CD4-positive, alpha-beta memory T cell (primary cell): ENCODE measurements at regions not wholly inside any gene's neighbourhood (a gene's known extent, or its start where the extent isn't known, plus 50 kb on each side); places are given as distances from the start of the nearest gene placed in this dataset.

ENCODE experiments used
- CTCF ChIA-PET: fragments of 350-600 bp; sonication (Branson Sonifier 250); formaldehyde crosslinking; loops from one replicate; lab custom pipeline; 2021; ENCODE audit warnings: inconsistent platforms; ENCODE audit not compliant: partially characterized antibody; lab: Charles Lee
- POLR2A ChIA-PET: fragments of 350-600 bp; sonication (Branson Sonifier 250); formaldehyde crosslinking; loops from one replicate; lab custom pipeline; 2021; ENCODE audit not compliant: partially characterized antibody; lab: Charles Lee
- DNase-seq, 5 donors: peaks; one replicate each; pipeline versions ENCODE4 v3.0.0 to v3.0.0-alpha.2; 2020 to 2022; ENCODE audit warnings: mixed read lengths in 1 of 5
- H3K27ac ChIP-seq: one replicate; pipeline ENCODE4 v1.7.0; 2013; ENCODE audit warnings: low read depth, low read length
- H3K27me3 ChIP-seq: 2 replicates; pipeline ENCODE4 v1.7.0; 2013; ENCODE audit warnings: mild to moderate bottlenecking, low read length, moderate library complexity; ENCODE audit not compliant: insufficient read depth
- H3K36me3 ChIP-seq: 2 replicates; pipeline ENCODE4 v1.7.0; 2013; ENCODE audit warnings: mild to moderate bottlenecking, low read length, moderate library complexity; ENCODE audit not compliant: insufficient read depth
- H3K4me1 ChIP-seq: 2 replicates; pipeline ENCODE4 v1.7.0; 2013; ENCODE audit warnings: mild to moderate bottlenecking, low read length, moderate library complexity; ENCODE audit not compliant: insufficient read depth
- H3K4me3 ChIP-seq, 2 donors: one replicate each; pipeline ENCODE4 v1.7.0; 2013; ENCODE audit warnings: low read length in 2 of 2, mild to moderate bottlenecking in 1 of 2
- H3K9me3 ChIP-seq, 2 donors: one replicate each; pipeline ENCODE4 v1.7.0; 2013; ENCODE audit warnings: low read length in 2 of 2, control low read depth in 1 of 2; ENCODE audit not compliant: control insufficient read depth in 1 of 2
- H3K27ac Mint-ChIP-seq, 7 donors: one replicate each; pipeline ENCODE4 v1.8.0; 2020 to 2021; ENCODE audit warnings: mixed read lengths in 7 of 7, mild to moderate bottlenecking in 6 of 7, inconsistent platforms in 3 of 7, moderate library complexity in 3 of 7
- H3K27me3 Mint-ChIP-seq, 2 donors: one replicate each; pipeline ENCODE4 v1.8.0; 2020 to 2021; ENCODE audit warnings: mixed read lengths in 2 of 2
- H3K36me3 Mint-ChIP-seq, 2 donors: one replicate each; pipeline ENCODE4 v1.8.0; 2020 to 2021; ENCODE audit warnings: mixed read lengths in 2 of 2, inconsistent platforms in 1 of 2, mild to moderate bottlenecking in 1 of 2
- H3K4me1 Mint-ChIP-seq, 4 donors: one replicate each; pipeline ENCODE4 v1.8.0; 2020 to 2021; ENCODE audit warnings: mixed read lengths in 4 of 4, mild to moderate bottlenecking in 1 of 4
- H3K4me3 Mint-ChIP-seq, 8 donors: one replicate each; pipeline ENCODE4 v1.8.0; 2020 to 2021; ENCODE audit warnings: mixed read lengths in 8 of 8, mild to moderate bottlenecking in 7 of 8, moderate library complexity in 6 of 8, inconsistent platforms in 3 of 8
- H3K9me3 Mint-ChIP-seq, 8 donors: one replicate each; pipeline ENCODE4 v1.8.0; 2020 to 2021; ENCODE audit warnings: mixed read lengths in 8 of 8, mild to moderate bottlenecking in 5 of 8, inconsistent platforms in 3 of 8, moderate library complexity in 1 of 8
- intact Hi-C: fragments of 100-400 bp; cut with micrococcal nuclease; formaldehyde crosslinking; loops from one replicate; pipeline ENCODE4 v1.15.1; 2023

- H3K4me3 ChIP-seq: no peak overlapping the region
- ChIA-PET POLR2A (no interaction called here), CTCF (no interaction called here)
- Mint-ChIP-seq H3K27ac (no peak overlapping the region), H3K27me3 (no peaks in the 10 kb centered on the region), H3K9me3 (peaks cover 0 to 6% (median under 1%) of the 10 kb centered on the region in 8 donors), H3K4me1 (no peaks in the 10 kb centered on the region), H3K36me3 (no peaks in the 10 kb centered on the region), H3K4me3 (no peak overlapping the region)
- intact Hi-C loops: no loop called here
- H3K9me3 ChIP-seq: no peaks in the 10 kb centered on the region
- H3K27me3 ChIP-seq: no peaks in the 10 kb centered on the region
- no peak for DNase-seq
- no peaks in the 10 kb centered on the region for H3K4me1 ChIP-seq
- H3K27ac ChIP-seq: no peak overlapping the region
- no peaks in the 10 kb centered on the region for H3K36me3 ChIP-seq
These were observed 925.1 kb downstream of the OTOL1 start for GRCh38 chr3:162421721-162422120.

GRCh38 chr3:162428192-162428591, 931.6 kb downstream of the OTOL1 start:
- no peaks in the 10 kb centered on the region for H3K27me3 Mint-ChIP-seq
- CTCF ChIA-PET: no interaction called here
- no peak overlapping the region for H3K27ac ChIP-seq

GRCh38 chr3:162435750-162436149, 939.1 kb downstream of the OTOL1 start:
- Histone ChIP-seq H3K27me3 (no peaks in the 10 kb centered on the region), H3K4me1 (no peaks in the 10 kb centered on the region), H3K4me3 (no peak overlapping the region), H3K27ac (no peak overlapping the region), H3K9me3 (no peaks in the 10 kb centered on the region), H3K36me3 (no peaks in the 10 kb centered on the region)
- Mint-ChIP-seq H3K36me3 (no peaks in the 10 kb centered on the region), H3K4me1 (no peaks in the 10 kb centered on the region), H3K9me3 (peaks cover 0 to 36% (median 11%) of the 10 kb centered on the region in 8 donors), H3K4me3 (no peak overlapping the region), H3K27me3 (no peaks in the 10 kb centered on the region), H3K27ac (no peak overlapping the region)
- intact Hi-C loops: no loop called here
- ChIA-PET POLR2A (no interaction called here), CTCF (no interaction called here)
- DNase-seq: no peak

More at GRCh38 chr3:162428192-162428591, 931.6 kb downstream of the OTOL1 start:
- Mint-ChIP-seq H3K27ac (no peak overlapping the region), H3K4me3 (no peak overlapping the region), H3K4me1 (no peaks in the 10 kb centered on the region), H3K9me3 (peaks cover 2 to 32% (median 10%) of the 10 kb centered on the region in 8 donors), H3K36me3 (no peaks in the 10 kb centered on the region)
- Histone ChIP-seq H3K9me3 (no peaks in the 10 kb centered on the region), H3K27me3 (no peaks in the 10 kb centered on the region), H3K4me1 (no peaks in the 10 kb centered on the region), H3K36me3 (no peaks in the 10 kb centered on the region), H3K4me3 (no peak overlapping the region)
- POLR2A ChIA-PET: no interaction called here
- intact Hi-C loops: no loop called here
- no peak for DNase-seq

- H3K9me3 ChIP-seq: no peaks in the 10 kb centered on the region
- Mint-ChIP-seq H3K27ac (no peak overlapping the region), H3K36me3 (no peaks in the 10 kb centered on the region), H3K9me3 (peaks cover 0 to 39% (median 11%) of the 10 kb centered on the region in 8 donors), H3K4me1 (no peaks in the 10 kb centered on the region), H3K27me3 (no peaks in the 10 kb centered on the region), H3K4me3 (no peak overlapping the region)
- no peak overlapping the region for H3K4me3 ChIP-seq
- no peaks in the 10 kb centered on the region for H3K27me3 ChIP-seq
- ChIA-PET POLR2A (no interaction called here), CTCF (no interaction called here)
- DNase-seq: no peak
- no peaks in the 10 kb centered on the region for H3K4me1 ChIP-seq
- H3K36me3 ChIP-seq: no peaks in the 10 kb centered on the region
- no peak overlapping the region for H3K27ac ChIP-seq
- intact Hi-C loops: no loop called here
These were observed 940.2 kb downstream of the OTOL1 start for GRCh38 chr3:162436826-162437225.

- no peak for DNase-seq
- Mint-ChIP-seq H3K36me3 (no peaks in the 10 kb centered on the region), H3K4me1 (no peaks in the 10 kb centered on the region), H3K9me3 (peaks cover 0 to 34% (median 10%) of the 10 kb centered on the region in 8 donors), H3K27ac (no peak overlapping the region), H3K4me3 (no peak overlapping the region), H3K27me3 (no peaks in the 10 kb centered on the region)
- H3K4me3 ChIP-seq: no peak overlapping the region
- H3K9me3 ChIP-seq: no peaks in the 10 kb centered on the region
- ChIA-PET CTCF (no interaction called here), POLR2A (no interaction called here)
- no peak overlapping the region for H3K27ac ChIP-seq
- H3K36me3 ChIP-seq: no peaks in the 10 kb centered on the region
- intact Hi-C loops: no loop called here
- no peaks in the 10 kb centered on the region for H3K4me1 ChIP-seq
- H3K27me3 ChIP-seq: no peaks in the 10 kb centered on the region
These were observed 940.9 kb downstream of the OTOL1 start for GRCh38 chr3:162437480-162437879.

- H3K9me3 ChIP-seq: no peaks in the 10 kb centered on the region
- no peak overlapping the region for H3K27ac Mint-ChIP-seq
- no peaks in the 10 kb centered on the region for H3K4me1 ChIP-seq
- no peaks in the 10 kb centered on the region for H3K36me3 Mint-ChIP-seq
- no peak overlapping the region for H3K4me3 ChIP-seq
- H3K4me3 Mint-ChIP-seq: no peak overlapping the region
- no peak overlapping the region for H3K27ac ChIP-seq
- no peak for DNase-seq
- ChIA-PET POLR2A (no interaction called here), CTCF (no interaction called here)
- H3K36me3 ChIP-seq: no peaks in the 10 kb centered on the region
- no peaks in the 10 kb centered on the region for H3K27me3 ChIP-seq
- no peaks in the 10 kb centered on the region for H3K4me1 Mint-ChIP-seq
- H3K27me3 Mint-ChIP-seq: no peaks in the 10 kb centered on the region
- peaks cover 0 to 23% (median 5%) of the 10 kb centered on the region in 8 donors for H3K9me3 Mint-ChIP-seq
- intact Hi-C loops: no loop called here
These were observed 945.1 kb downstream of the OTOL1 start for GRCh38 chr3:162441716-162442115.

GRCh38 chr3:162443376-162443775, 946.8 kb downstream of the OTOL1 start:
- peaks cover 0 to 23% (median 7%) of the 10 kb centered on the region in 8 donors for H3K9me3 Mint-ChIP-seq
- DNase-seq: no peak
- Histone ChIP-seq H3K4me3 (no peak overlapping the region), H3K4me1 (no peaks in the 10 kb centered on the region), H3K36me3 (no peaks in the 10 kb centered on the region), H3K27ac (no peak overlapping the region), H3K9me3 (no peaks in the 10 kb centered on the region), H3K27me3 (no peaks in the 10 kb centered on the region)
- intact Hi-C loops: no loop called here
- H3K36me3 Mint-ChIP-seq: no peaks in the 10 kb centered on the region
- no peak overlapping the region for H3K4me3 Mint-ChIP-seq
- no peak overlapping the region for H3K27ac Mint-ChIP-seq
- no peaks in the 10 kb centered on the region for H3K4me1 Mint-ChIP-seq
- no peaks in the 10 kb centered on the region for H3K27me3 Mint-ChIP-seq
- ChIA-PET CTCF (no interaction called here), POLR2A (no interaction called here)

- no peaks in the 10 kb centered on the region for H3K36me3 Mint-ChIP-seq
- Histone ChIP-seq H3K36me3 (no peaks in the 10 kb centered on the region), H3K4me3 (no peak overlapping the region), H3K27ac (no peak overlapping the region), H3K4me1 (no peaks in the 10 kb centered on the region), H3K27me3 (no peaks in the 10 kb centered on the region), H3K9me3 (no peaks in the 10 kb centered on the region)
- no peak overlapping the region for H3K27ac Mint-ChIP-seq
- CTCF ChIA-PET: no interaction called here
- H3K9me3 Mint-ChIP-seq: peaks cover 0 to 11% (median 7%) of the 10 kb centered on the region in 8 donors
- H3K4me1 Mint-ChIP-seq: no peaks in the 10 kb centered on the region
- no peak overlapping the region for H3K4me3 Mint-ChIP-seq
- POLR2A ChIA-PET: no interaction called here
- intact Hi-C loops: no loop called here
- no peak for DNase-seq
- no peaks in the 10 kb centered on the region for H3K27me3 Mint-ChIP-seq
These were observed 972.2 kb downstream of the OTOL1 start for GRCh38 chr3:162468791-162469190.
